ENCODE measurements at regions not wholly inside any gene's neighbourhood (a gene's known extent, or its start where the extent isn't known, plus 50 kb on each side); places are given as distances from the start of the nearest gene placed in this dataset.

DNA sequence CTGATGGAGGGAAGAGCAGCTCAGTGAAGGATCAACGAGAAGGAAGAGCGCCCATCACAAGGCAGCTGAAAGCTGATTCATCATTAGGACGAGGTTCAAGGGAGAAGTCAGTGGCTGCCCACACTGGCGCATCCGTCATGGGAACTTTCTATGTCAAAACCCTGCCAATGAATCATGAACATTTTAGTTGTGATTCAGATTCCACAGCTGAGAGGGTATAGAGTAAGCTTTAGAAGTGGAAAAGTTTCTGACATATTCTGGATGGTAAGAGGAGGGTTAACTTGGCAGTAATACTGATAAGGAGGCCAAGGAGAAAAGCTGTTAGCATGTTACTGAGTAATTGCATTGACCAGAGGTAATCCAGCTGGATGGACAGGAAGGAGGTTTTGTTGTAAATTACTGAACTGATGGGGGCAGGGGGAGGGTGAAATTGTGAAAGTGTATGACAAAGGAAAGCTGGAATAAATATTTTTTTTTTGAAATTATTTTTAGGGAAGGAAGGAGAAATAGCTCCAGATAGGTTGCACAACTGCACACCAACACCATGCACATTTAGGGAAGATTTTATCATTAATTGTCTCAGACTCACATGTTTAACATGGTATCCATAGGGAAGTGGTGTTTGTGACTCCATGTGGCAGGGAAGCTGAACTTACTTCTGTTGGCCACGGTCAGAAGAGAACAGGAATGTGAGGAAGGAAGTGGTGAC lies 78.3 kb upstream of the NRP1 start:
- DNase-seq = no peak

- no peak for DNase-seq
These were observed 77.8 kb upstream of the NRP1 start for GRCh38 chr10:33412241-33412640.

- DNase-seq = no peak
These were observed 76.4 kb upstream of the NRP1 start for GRCh38 chr10:33410860-33411234.

DNA sequence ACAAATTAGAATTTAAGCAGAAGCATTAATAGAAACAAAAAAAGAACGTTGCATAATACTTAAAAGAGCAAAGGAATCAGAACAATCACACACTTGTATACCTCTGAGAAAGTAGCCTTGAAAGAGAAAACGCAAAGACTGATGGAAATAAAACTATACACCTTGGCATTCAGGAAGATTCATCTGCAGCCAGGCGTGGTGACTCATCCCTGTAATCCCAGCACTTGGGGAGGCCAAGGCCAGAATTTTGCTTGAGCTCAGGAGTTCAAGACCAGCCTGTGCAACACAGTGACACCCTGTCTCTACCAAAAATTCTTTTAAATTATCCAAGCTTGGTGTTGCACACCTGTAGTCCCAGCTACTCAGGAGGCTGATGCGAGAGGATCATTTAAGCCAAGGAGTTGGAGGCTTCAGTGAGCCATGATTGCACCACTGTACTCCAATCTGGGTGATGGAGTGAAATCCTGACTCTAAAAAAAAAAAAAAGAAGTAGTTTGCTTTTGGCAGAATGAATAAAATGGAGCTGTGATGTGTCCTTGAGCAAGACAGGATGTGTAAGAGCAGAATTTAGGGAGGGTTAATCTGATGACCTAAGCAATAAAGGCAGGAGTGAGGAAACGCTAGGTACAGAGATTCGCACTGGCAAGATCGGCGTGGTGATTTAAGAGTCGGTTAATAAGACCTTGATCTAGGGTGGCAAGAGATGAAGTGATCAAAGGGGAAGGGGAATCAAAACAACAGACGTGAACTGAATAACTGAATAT lies 75.8 kb upstream of the NRP1 start:
- DNase-seq = no peak

DNA sequence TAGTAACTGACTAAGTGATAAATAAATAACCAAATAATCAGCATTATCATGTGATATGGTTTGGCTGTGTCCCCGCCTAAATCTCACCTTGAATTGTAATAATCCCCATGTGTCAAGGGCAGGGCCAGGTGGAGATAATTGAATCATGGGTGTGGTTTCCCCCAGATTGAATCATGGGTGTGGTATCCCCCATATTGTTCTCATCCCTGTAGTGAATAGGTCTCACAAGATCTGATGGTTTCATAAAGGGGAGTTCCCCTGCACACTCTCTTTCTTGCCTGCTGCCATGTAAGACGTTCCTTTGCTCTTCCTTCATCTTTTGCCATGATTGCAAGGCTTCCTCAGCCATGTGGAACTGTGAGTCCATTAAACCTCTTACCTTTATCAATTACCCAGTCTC lies 72.1 kb upstream of the NRP1 start:
- no peak for DNase-seq

DNA sequence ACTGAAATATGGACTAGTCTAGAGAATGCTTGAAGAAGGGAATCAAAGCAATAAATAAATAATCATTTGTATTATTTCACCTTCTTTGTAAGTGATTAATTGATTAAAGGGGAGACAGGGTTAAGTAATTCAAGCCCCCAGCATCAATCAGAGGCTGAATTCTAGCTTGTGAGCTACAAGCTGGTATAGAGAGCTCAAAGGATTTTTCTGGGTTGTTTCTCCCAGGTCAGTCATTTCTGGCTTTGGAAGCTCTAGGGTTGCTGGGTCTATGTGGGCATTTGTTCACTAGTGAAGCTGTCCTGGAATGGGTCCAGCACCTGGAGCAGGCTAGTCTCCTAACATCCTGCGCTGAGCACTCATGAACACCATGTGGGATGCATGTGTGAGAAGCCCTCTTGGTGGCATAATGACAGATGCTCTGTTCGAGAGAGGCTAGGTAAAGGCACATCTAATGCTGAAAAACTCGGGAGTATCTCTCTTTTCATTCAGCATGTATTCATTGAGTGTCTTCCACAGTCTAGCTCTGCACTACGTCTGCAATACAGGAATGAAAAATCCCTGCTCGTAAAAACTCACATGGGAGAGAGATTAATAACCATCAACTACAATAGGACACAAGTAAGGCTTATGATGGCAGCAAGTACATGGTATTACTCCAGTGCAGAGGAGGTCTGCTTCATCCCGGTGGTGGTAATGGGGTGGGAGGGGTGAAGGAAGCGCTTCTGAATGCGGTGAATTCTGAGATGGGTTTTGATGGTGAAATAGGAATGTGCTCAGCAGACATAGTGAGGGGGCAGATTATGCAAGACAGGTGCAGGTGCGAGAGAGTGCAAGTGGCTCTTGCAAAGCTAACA lies 68.0 kb upstream of the NRP1 start:
- no peak for DNase-seq

GRCh38 chr10:33401300-33401699 lies 66.8 kb upstream of the NRP1 start:
- no peak for DNase-seq

- DNase-seq = no peak
These were observed 64.3 kb upstream of the NRP1 start for GRCh38 chr10:33398796-33399195.

DNA sequence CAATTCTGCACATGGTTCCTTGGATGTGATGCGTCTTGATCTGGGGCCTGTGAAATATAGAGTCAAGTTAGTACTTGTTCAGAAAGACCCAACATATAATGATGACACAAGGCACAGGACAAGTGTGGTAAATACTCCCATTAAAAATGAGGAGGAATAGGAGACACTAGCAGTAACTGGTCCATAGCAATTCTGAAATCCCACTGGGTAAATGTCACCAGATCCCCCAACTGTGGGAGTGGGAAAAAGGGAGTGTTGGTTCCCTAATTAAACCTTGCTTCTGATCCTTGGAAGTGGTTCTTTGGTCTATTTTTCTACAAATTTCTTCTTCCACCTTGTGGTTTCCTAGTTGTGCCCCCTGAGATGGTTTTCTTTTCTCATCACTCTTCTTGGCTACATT lies 62.5 kb upstream of the NRP1 start:
- no peak for DNase-seq

DNA sequence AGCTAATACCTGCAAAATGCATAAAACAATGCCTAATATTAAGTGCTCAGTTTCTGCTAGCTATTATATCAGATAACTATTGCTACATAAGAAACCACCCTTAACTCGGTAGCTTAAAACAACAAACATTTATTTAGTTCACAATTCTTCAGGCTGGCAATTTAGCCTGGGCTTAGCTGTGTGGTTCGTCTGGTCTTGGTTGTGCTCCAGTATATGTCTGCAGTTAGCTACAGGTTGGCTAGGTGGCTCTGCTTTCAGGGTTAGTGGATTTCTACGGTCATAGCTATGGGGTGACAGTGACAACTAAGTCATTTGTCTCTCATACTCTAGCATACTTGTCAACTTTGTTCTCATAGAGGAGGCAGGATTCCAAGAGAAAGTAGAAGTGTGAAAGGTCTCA lies 61.8 kb upstream of the NRP1 start:
- no peak for DNase-seq

DNA sequence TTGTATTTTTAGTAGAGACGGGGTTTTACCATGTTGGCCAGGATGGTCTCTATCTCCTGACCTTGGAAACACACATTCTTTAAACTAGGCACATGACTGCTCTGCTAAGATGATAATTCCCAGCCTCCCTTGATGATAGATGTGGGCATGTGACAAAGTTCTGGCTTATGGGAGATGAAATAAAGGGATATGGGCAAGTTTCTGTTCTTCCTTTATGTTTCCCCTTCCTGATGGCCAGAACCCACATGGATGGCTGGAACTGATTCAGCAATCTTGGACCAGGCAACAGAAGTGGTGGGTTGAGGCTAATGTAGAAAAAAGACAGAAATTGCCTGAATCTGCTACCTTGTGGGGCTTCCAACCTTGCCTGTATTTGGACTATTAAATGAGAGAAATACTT lies 60.7 kb upstream of the NRP1 start:
- no peak for DNase-seq

DNA sequence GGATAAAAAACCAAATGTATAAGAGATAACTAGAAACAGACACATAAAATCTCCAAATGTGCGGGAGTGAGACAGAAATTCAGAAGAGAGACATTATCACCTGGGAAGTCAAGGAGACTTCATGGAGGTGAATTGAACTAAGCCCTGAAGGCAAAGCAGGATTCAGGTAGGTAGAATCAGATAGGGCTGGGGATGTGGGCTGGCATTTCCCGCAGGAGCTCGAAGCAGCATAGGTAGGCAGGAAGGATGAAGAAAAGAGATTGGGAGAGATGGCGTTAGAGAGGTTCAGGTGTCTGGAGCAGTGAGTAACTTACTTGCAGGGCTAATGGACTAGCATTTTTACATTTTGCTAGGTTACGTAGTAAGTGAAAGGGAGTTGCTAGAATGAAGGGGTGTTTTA lies 58.2 kb upstream of the NRP1 start:
- DNase-seq = no peak

DNA sequence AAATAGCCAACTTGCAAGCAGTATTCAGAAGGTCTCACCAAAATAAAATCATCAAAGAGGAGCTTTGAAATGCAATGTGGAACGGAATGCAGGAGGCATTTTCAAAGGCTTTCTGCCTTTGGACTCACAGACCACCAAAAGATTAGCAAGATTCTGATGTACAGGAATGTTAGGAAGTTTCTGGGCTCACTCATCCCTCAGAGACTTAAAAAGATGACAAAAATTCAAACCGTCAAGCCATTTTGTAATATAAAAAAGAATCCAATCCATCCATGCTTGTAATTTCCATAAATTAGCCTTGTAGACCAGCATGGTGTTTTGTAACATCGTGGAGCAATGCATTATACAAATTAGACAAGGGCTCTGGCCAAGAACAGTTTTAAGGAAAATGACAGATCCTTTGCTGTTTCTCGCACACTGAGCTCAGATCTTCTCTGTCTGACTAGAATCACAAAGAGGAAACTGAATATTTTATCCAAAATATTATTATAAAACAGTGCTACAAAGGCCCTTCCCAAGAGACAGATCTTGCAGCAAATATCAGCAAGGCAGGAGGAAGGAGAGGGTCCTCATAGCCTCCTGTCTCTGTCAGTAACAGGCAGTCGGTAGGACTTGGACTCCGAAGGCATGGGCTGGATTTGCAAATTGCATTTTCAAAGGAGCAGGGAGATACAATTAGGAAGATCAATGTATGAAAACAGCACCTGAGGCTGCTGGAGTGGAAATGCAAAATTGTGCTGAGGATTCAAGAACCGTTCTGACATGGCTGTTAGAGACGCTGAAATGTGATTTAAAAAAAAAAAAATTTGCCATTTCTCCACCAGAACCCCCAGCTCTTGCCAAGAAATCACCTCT lies 57.4 kb upstream of the NRP1 start:
- no peak for DNase-seq

GRCh38 chr10:33390046-33390445 lies 55.6 kb upstream of the NRP1 start:
- DNase-seq = no peak

DNA sequence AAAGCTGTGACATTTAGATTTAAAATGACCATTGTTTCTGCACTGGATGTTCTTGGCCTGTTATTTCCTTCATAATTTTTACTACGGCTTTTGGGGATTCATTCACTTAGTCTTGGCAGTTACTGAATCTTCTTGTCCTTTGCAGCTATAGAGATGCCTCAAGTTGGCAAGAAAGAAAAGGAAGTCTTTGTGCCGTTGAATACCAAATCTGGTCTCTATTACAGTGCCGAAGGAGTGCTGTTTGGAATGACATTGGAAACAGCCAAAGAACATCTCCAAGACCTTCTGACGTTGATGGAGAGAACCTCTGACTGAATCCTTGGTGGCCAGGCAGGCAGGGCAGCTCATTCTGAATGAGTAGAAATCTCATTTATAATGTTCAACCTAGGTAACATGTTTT lies 54.3 kb upstream of the NRP1 start:
- DNase-seq = no peak

- no peak for DNase-seq
These were observed 53.9 kb upstream of the NRP1 start for GRCh38 chr10:33388382-33388781.

DNA sequence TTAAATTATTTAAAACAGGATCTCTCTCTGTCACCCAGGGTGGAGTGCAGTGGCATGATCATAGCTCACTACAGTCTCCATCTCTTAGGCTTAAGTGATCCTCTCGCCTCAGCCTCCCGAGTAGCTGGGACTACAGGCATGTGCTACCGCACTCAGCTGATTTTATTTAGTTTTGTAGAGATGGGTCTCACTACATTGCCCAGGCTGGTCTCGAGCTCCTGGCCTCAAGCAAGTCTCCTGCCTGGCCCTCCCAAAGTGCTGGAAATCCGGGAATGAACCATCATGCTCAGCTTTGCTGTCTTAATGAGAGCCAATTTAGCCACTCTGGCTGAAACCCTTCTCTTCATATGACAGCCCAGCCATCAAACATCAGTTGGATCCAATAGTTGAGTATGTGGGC lies 53.3 kb upstream of the NRP1 start:
- DNase-seq = no peak

- no peak for DNase-seq
These were observed 52.5 kb upstream of the NRP1 start for GRCh38 chr10:33386926-33387325.

GRCh38 chr10:33385686-33386085 lies 51.2 kb upstream of the NRP1 start:
- no peak for DNase-seq

GRCh38 chr10:33385015-33385414 lies 50.5 kb upstream of the NRP1 start:
- no peak for DNase-seq

All from left kidney (tissue), 1 donor.